Thymus (tissue), 11 donors: ENCODE measurements at regions not wholly inside any gene's neighbourhood (a gene's known extent, or its start where the extent isn't known, plus 50 kb on each side); places are given as distances from the start of the nearest gene placed in this dataset.

ENCODE experiments used
- DNase-seq, 9 donors: peaks; one replicate each; pipeline ENCODE4 v3.0.0-alpha.2; 2013; ENCODE audit warnings: low spot score in 9 of 9, low read depth in 6 of 9, missing footprints in 1 of 9
- H3K27ac ChIP-seq, 2 donors: one replicate each; pipeline ENCODE4 v1.5.1; 2013; ENCODE audit warnings: control low read depth in 1 of 2, low read depth in 1 of 2, low read length in 1 of 2, mild to moderate bottlenecking in 1 of 2, moderate library complexity in 1 of 2
- H3K27me3 ChIP-seq, 2 donors: one replicate each; pipeline ENCODE4 v1.5.1; 2013; ENCODE audit warnings: low read length in 1 of 2; ENCODE audit not compliant: control insufficient read depth in 2 of 2, insufficient read depth in 1 of 2
- H3K36me3 ChIP-seq, 2 donors: one replicate each; pipeline ENCODE4 v1.5.1; 2013; ENCODE audit warnings: low read length in 1 of 2, mild to moderate bottlenecking in 1 of 2, moderate library complexity in 1 of 2; ENCODE audit not compliant: control insufficient read depth in 2 of 2, insufficient read depth in 2 of 2
- H3K4me1 ChIP-seq, 2 donors: one replicate each; pipeline ENCODE4 v1.5.1; 2013; ENCODE audit warnings: low read length in 2 of 2; ENCODE audit not compliant: control insufficient read depth in 2 of 2, insufficient read depth in 2 of 2
- H3K4me3 ChIP-seq, 2 donors: one replicate each; pipeline ENCODE4 v1.5.1; 2013; ENCODE audit warnings: low read length in 2 of 2, control low read depth in 1 of 2, mild to moderate bottlenecking in 1 of 2
- H3K9me3 ChIP-seq, 2 donors: one replicate each; pipeline ENCODE4 v1.5.1; 2013; ENCODE audit warnings: low read length in 1 of 2, mild to moderate bottlenecking in 1 of 2; ENCODE audit not compliant: control insufficient read depth in 2 of 2, insufficient read depth in 1 of 2
- WGBS: extraction: QIAGEN DNeasy Blood & Tissue Kit; methylation state at CpG from one replicate; pipeline ENCODE4 v1.1.7; 2013; 5-methylcytosine and 5-hydroxymethylcytosine counted together
- donor health status: healthy.

DNA sequence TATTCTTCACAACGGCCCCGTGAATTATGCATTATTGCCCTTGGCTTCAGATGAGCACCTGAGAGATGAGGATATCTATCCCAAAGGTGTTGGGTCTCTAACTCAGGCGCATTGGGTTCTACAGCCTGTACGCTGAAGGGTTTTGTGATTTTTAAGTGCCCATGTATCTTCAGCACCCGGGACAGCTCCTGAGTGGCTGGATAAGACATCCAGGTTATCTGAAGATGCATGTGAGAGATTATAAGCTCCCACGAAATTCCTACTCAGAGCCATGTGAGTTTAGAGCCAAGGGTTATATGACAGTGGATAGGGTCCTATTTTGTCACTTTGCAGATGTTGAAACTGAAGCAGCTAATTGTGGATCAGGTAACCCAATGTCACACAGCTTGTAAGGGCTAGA is 612.3 kb upstream of the EEF2KMT start:
- H3K9me3 ChIP-seq: no peaks in the 10 kb centered on the region
- no peak for DNase-seq
- no peak overlapping the region for H3K4me3 ChIP-seq
- H3K36me3 ChIP-seq: no peaks in the 10 kb centered on the region
- H3K27ac ChIP-seq: no peak overlapping the region
- H3K4me1 ChIP-seq: no peaks in the 10 kb centered on the region
- H3K27me3 ChIP-seq: no peaks in the 10 kb centered on the region
- WGBS: 70% methylated on average over 6 of the region's 6 CpGs

DNA sequence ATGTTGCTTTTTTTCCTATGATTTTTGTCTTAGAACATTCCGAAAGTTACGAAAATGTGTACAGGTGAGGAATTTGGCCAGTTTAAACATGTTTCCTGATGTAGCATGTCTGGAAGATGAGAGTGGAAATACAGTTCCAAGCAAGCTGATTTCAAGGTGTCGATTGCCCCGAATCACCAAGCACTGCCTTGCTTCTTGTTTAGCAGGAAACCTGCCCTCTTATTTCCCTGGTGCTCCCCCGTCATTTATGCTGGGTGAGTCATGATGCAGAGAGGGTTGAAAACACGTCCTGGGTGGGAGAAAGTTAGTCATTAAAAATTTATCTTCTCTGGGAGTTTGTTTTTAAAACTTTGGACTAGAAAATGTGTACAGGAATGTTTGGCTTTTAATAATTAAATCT is 608.6 kb upstream of the EEF2KMT start:
- Histone ChIP-seq H3K4me1 (no peaks in the 10 kb centered on the region), H3K4me3 (no peak overlapping the region), H3K36me3 (no peaks in the 10 kb centered on the region), H3K9me3 (no peaks in the 10 kb centered on the region), H3K27ac (no peak overlapping the region), H3K27me3 (no peaks in the 10 kb centered on the region)
- WGBS: 75% methylated on average over 6 of the region's 6 CpGs
- DNase-seq: no peak

DNA sequence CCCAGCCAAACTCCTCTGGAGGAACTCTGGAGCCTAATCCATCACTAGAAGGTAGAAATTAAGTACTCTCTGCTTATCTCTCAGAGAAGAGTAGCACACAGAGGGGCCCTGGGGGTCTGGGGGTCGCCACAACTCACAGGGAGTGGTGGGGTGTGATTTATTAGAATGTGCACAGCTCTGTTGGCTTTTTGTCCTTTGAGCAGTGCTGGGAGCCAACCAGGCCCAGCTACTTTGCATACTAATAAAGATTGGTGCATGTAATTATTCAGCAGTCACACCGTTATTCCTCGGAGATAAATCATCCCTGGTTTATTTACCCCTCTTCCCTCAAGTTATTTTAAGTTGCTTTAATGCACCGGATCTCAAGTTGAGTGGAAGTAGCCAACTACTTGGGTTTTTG is 606.7 kb upstream of the EEF2KMT start:
- 81% methylated on average over 4 of the region's 4 CpGs for WGBS
- H3K4me3 ChIP-seq: no peak overlapping the region
- no peaks in the 10 kb centered on the region for H3K9me3 ChIP-seq

DNA sequence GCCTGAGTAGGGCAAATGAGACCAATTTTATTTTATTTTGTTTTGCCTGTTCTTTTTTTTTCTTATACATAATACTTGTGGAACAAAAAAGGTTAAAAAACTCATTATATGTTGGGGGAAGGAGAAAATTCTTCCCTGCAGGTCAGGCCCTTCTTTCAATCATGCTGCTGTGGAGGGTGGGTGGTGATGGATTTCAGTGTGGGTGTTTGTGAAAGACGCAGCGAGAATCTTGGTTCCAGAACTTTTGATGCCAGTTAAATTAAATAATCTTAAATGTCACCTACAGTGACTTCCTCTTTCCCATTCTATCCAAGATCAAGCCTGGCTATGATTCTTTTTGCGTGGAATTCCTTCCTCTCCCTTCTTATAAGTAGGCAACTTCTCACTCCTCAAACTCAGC is 595.8 kb upstream of the EEF2KMT start:
- Histone ChIP-seq H3K4me1 (no peaks in the 10 kb centered on the region), H3K27ac (no peak overlapping the region), H3K4me3 (no peak overlapping the region), H3K27me3 (no peaks in the 10 kb centered on the region), H3K36me3 (no peaks in the 10 kb centered on the region), H3K9me3 (no peaks in the 10 kb centered on the region)
- DNase-seq: no peak
- WGBS: 92% methylated on average over 3 of the region's 3 CpGs

More for the DNA sequence above, 606.7 kb upstream of the EEF2KMT start:
- Histone ChIP-seq H3K27me3 (no peaks in the 10 kb centered on the region), H3K36me3 (no peaks in the 10 kb centered on the region), H3K4me1 (no peaks in the 10 kb centered on the region), H3K27ac (no peak overlapping the region)
- no peak for DNase-seq

DNA sequence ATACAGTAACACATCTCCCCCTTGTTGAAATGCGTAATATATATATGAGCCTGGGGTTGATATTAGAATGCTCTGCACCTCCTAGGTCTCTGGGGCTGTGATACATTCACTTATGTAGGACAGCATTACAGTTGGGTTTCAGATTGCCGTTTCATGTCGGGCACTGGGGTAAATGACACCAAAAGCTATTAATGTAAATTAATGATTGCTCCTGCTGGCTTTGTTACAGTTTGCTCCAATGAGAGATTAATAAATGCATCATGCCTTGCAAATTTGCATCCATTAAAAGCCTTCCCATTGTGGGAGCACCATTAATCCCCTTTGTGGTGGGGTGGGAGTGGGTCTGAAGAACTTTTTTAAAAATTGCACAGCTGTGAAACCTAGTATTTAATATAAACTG is 584.4 kb upstream of the EEF2KMT start:
- no peak overlapping the region for H3K27ac ChIP-seq
- DNase-seq: no peak
- WGBS: 93% methylated on average over 3 of the region's 3 CpGs
- no peaks in the 10 kb centered on the region for H3K36me3 ChIP-seq
- H3K4me1 ChIP-seq: no peaks in the 10 kb centered on the region
- H3K27me3 ChIP-seq: no peaks in the 10 kb centered on the region
- no peak overlapping the region for H3K4me3 ChIP-seq
- H3K9me3 ChIP-seq: no peaks in the 10 kb centered on the region

DNA sequence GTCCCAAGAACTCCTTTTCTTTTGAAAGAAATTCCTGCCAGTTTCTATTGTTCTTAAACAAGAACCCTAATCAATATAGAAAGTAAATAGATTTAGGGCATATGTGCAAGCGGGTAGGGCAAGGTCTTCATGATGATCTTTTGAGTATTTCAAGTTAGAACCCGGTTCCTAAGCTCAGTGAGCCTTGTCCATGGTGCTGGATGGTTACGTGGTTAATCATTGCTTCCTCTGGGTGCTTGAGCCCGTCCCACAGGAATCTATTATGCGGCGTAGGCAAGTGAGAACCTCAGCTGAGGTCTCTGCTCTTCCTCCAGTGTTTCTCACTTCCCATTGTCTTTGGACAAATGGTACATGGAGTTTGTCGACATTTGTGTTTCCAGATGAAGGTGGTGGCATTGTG is 580.8 kb upstream of the EEF2KMT start:
- no peaks in the 10 kb centered on the region for H3K4me1 ChIP-seq
- H3K4me3 ChIP-seq: no peak overlapping the region
- H3K27ac ChIP-seq: no peak overlapping the region
- H3K36me3 ChIP-seq: no peaks in the 10 kb centered on the region
- H3K9me3 ChIP-seq: no peaks in the 10 kb centered on the region
- no peak for DNase-seq
- no peaks in the 10 kb centered on the region for H3K27me3 ChIP-seq
- 37% methylated on average over 7 of the region's 7 CpGs for WGBS

DNA sequence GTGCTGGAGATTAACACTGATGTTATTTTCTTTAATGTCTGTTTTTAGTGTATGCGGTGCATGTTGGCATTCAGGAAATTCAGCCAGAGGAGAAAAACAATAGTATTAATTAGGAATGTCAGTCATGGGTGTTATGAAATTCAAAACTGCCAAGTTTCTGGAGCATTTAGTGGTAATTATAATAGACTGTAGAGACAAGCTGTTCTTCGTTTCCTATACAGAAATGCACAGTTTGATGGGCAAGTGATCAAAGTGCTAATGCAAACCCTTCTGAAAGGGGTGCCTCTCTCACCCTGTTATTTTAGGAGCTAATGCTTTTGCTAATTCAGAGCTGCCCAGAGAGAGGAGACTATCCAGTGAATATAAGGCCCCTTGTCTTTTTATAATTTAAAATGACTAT is 573.8 kb upstream of the EEF2KMT start:
- no peaks in the 10 kb centered on the region for H3K27me3 ChIP-seq
- H3K36me3 ChIP-seq: no peaks in the 10 kb centered on the region
- WGBS: 81% methylated on average over 2 of the region's 2 CpGs
- no peak for DNase-seq
- no peaks in the 10 kb centered on the region for H3K9me3 ChIP-seq
- no peak overlapping the region for H3K4me3 ChIP-seq
- no peak overlapping the region for H3K27ac ChIP-seq
- H3K4me1 ChIP-seq: no peaks in the 10 kb centered on the region

DNA sequence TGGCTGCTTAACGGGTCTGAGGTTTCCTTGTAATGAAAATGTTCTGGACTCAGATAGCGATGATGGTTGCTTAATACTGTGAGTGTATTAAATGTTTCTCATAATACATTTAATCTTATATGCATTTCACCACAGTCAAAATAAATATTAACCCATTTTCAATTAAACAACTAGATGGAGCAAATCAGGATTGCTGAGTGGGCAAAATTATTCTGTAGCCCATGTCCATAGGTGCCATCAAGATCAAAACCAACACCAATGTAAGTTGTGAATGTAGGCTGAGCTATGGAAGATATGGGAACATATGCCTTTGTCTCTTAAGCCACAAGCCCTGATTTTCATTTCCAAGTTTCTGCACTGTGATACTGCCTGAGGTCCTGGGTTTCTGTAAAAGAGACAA is 572.6 kb upstream of the EEF2KMT start:
- Histone ChIP-seq H3K4me1 (no peaks in the 10 kb centered on the region), H3K9me3 (no peaks in the 10 kb centered on the region), H3K27me3 (no peaks in the 10 kb centered on the region), H3K36me3 (no peaks in the 10 kb centered on the region), H3K4me3 (no peak overlapping the region), H3K27ac (no peak overlapping the region)
- 87% methylated on average over 2 of the region's 2 CpGs for WGBS
- no peak for DNase-seq

DNA sequence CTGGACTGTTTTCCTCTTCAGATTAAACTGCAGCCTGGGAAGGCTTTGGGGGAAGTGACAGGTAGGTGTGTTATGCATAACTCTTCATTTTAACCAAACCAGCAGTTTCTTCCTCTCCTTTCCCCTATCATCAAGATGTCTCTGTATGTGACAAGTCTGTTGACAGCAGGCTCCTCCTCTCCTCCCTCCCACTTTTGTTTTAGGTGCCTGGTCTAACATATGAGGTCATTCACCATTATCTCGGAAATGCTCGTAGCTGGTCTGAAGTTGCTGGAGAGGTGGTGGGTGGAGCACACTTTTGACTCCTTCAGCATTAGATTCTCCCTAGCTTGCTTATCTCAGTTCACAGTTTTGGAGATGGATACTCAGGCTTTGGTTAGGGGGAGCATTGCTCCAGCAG is 571.0 kb upstream of the EEF2KMT start:
- Histone ChIP-seq H3K4me1 (no peaks in the 10 kb centered on the region), H3K27me3 (no peaks in the 10 kb centered on the region), H3K36me3 (no peaks in the 10 kb centered on the region), H3K9me3 (no peaks in the 10 kb centered on the region), H3K27ac (no peak overlapping the region), H3K4me3 (no peak overlapping the region)
- 30% methylated on average over 2 of the region's 2 CpGs for WGBS
- no peak for DNase-seq

DNA sequence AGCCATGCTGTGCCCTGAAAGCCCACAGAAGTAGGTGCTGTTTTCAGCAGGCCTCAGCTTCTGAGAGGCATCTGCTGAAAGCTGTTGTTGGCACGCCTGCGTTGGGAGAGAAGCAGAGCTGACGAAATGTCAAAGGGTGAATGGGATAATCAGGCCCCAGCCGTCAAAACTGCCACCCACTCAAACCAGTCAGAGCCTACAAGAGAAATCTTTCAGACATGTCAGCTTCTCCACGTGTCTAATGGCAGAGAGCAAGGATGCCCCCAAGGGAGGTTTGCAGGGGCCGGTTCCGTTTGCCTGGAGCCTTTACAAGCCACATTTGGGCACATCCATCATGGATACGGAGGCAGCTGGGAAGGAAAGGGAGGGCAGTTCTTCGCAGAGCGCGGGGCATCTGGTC is 568.2 kb upstream of the EEF2KMT start:
- 75% methylated on average over 11 of the region's 11 CpGs for WGBS
- DNase-seq: no peak
- no peaks in the 10 kb centered on the region for H3K36me3 ChIP-seq
- no peaks in the 10 kb centered on the region for H3K9me3 ChIP-seq
- H3K4me1 ChIP-seq: no peaks in the 10 kb centered on the region
- no peak overlapping the region for H3K4me3 ChIP-seq
- H3K27ac ChIP-seq: no peak overlapping the region
- H3K27me3 ChIP-seq: no peaks in the 10 kb centered on the region
